GM12873 (cell line): ENCODE measurements at regions not wholly inside any gene's neighbourhood (a gene's known extent, or its start where the extent isn't known, plus 50 kb on each side); places are given as distances from the start of the nearest gene placed in this dataset.
A peak's percentile ranks its signal among the peaks of the same experiment; 100 is the strongest.

Source experiments
- CTCF ChIP-seq: IDR thresholded peaks from 2 replicates; pipeline ENCODE4 v1.5.1; 2012; ENCODE audit warnings: low read depth, mild to moderate bottlenecking, moderate library complexity, low read length, control low read depth; ENCODE audit not compliant: insufficient read depth; ENCODE audit errors: missing control alignments

DNA sequence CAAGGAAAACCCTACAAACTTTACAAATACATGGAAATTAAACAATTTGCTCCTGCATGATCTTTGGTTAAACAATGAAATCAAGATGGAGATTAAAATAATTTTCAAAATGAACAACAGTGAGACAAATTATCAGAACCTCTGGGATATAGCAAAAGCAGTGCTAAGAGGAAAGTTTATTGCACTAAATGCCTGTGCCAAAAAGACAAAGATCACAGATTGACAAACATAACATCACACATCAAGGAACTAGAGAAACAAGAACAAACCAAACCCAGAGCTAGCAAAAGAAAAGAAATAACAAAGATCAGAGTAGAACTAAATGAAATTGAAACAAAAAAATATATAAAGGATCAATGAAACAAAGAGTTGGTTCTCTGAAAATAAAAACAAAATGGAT is 95.2 kb upstream of the FBXO11 start:
- no peak for TF ChIP-seq CTCF

- TF ChIP-seq CTCF = no peak
Measured at GRCh38 chr2:48006094-48006493, 99.8 kb upstream of the FBXO11 start.

DNA sequence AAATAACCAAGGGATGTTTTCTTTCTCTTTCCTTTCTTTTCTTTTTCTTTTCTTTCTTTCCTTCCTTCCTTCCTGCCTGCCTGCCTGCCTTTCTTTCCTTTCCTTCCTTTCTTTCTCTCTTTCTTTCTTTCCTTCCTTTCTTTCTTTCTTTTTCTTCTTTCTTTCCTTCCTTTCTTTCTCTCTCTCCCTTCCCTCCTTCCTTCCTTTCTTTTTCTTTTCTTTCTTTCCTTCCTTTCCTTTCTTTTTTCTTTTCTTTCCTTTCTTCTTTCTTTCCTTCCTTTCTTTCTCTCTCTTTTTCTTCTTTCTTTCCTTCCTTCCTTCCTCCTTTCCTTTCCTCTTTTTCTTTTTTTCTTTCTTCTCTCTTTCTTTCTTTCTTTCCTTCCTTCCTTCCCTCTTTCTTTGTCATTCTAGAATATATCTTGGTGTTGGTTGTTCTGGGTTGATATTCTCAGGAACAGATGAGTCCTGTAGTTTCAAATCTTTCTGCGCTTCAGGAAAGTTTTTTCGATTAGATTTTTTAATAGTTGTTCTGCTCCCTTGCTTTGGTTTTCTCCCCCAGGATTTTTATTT is 101.5 kb upstream of the FBXO11 start:
- no peak for TF ChIP-seq CTCF

GRCh38 chr2:48009256-48009655 is 103.0 kb upstream of the FBXO11 start:
- TF ChIP-seq CTCF = no peak

- TF ChIP-seq CTCF = no peak
Measured at GRCh38 chr2:48015421-48015820, 109.1 kb upstream of the FBXO11 start.

- TF ChIP-seq CTCF = peak; percentile 36
Measured at GRCh38 chr2:48016225-48017019, 110.1 kb upstream of the FBXO11 start.

DNA sequence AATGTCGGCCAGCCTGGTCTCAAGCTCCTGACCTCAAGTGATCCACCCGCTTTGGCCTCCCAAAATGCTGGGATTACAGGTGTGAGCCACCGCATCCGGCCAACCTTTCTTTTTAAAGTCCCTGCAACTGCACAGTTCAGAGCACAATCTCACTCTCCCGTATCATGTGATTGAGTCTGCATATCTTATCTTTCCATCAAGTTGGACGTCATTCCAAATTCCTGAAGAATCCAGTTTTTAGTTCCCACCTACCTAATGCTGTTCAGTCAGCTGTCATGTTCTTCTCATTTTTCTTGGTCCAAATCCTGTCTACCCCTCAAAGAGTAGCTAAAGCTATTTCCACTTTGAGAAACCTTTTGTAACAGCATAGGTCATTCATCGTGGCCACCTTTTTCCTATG is 110.8 kb upstream of the FBXO11 start:
- no peak for TF ChIP-seq CTCF
